Activated CD8-positive, alpha-beta T cell treated with anti-CD3 and anti-CD28 coated beads for 36 hours (primary cell): ENCODE measurements at regions not wholly inside any gene's neighbourhood (a gene's known extent, or its start where the extent isn't known, plus 50 kb on each side); places are given as distances from the start of the nearest gene placed in this dataset.

Experiments
- ATAC-seq: fragments of 200-7000 bp; cut with Tn5 transposase; one replicate; pipeline ENCODE4 v1.10.0; 2021; ENCODE audit warnings: mild to moderate bottlenecking, moderate library complexity
- CTCF ChIA-PET: fragments of 350-600 bp; sonication (Branson Sonifier 250); formaldehyde crosslinking; loops from one replicate; lab custom pipeline; 2021; ENCODE audit warnings: antibody characterized with exemption; lab: Charles Lee
- POLR2A ChIA-PET: fragments of 350-600 bp; sonication (Branson Sonifier 250); formaldehyde crosslinking; loops from one replicate; lab custom pipeline; 2021; ENCODE audit warnings: antibody characterized with exemption; lab: Charles Lee
- DNase-seq: peaks from one replicate; pipeline ENCODE4 v3.0.0-alpha.2; 2020
- H3K27ac Mint-ChIP-seq: one replicate; pipeline ENCODE4 v1.8.0; 2021; ENCODE audit warnings: mild to moderate bottlenecking, mixed read lengths
- H3K27me3 Mint-ChIP-seq: one replicate; pipeline ENCODE4 v1.8.0; 2021; ENCODE audit warnings: mixed read lengths
- H3K36me3 Mint-ChIP-seq: one replicate; pipeline ENCODE4 v1.8.0; 2021; ENCODE audit warnings: low read depth, mixed read lengths
- H3K4me1 Mint-ChIP-seq: one replicate; pipeline ENCODE4 v1.8.0; 2021; ENCODE audit warnings: low read depth, mixed read lengths
- H3K4me3 Mint-ChIP-seq: one replicate; pipeline ENCODE4 v1.8.0; 2021; ENCODE audit warnings: mild to moderate bottlenecking, moderate library complexity, mixed read lengths
- H3K9me3 Mint-ChIP-seq: one replicate; pipeline ENCODE4 v1.8.0; 2021; ENCODE audit warnings: mixed read lengths
- intact Hi-C: fragments of 100-400 bp; cut with micrococcal nuclease; formaldehyde crosslinking; loops from one replicate; pipeline ENCODE4 v1.10.0; 2022
- TF ChIP-seq, protein P1 (sequence below): fragments of 200-600 bp; IDR thresholded peaks from one replicate; pipeline ENCODE4 v1.8.0; 2022; ENCODE audit warnings: antibody characterized with exemption, mild to moderate bottlenecking

DNA sequence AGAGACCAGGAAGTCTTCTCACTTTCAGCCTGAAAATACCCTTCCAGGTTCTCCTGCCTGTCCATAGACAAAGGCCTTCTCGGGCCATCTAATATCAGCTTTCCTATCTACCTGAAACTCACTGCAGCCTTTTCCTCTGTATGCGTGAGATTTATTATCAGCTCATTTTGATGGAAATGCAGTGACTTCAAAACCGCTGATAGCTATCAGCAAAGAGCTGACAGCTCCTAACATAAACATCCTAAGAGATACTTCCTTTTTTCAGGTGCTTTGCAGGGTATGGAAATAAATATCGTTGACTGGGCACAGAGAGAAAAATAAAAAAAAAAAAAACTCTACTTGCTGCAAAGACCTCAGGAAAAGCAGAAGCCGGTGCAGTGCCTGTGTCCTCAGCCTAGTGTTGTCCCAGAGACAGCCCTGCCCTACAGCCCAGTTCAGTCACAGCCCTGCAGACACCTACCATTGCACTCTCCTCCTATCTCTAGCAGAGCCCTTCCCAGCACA lies 215.0 kb upstream of the EGLN3 start:
- POLR2A ChIA-PET: interaction anchor here (0.6 kb wide), 1 partner anchor 1529 kb away, joined by 3 read pairs; no protein-coding TSS in a partner anchor
- no peaks in the 10 kb centered on the region for H3K9me3 Mint-ChIP-seq
- no peak for DNase-seq
- intact Hi-C loops: no loop called here
- no peaks in the 10 kb centered on the region for H3K36me3 Mint-ChIP-seq
- H3K27ac Mint-ChIP-seq: no peak overlapping the region
- ATAC-seq: no peak
- peaks cover 5% of the 10 kb centered on the region for H3K27me3 Mint-ChIP-seq
- H3K4me3 Mint-ChIP-seq: no peak overlapping the region
- no peaks in the 10 kb centered on the region for H3K4me1 Mint-ChIP-seq
- CTCF ChIA-PET: no interaction called here
- TF ChIP-seq, protein P1, sequence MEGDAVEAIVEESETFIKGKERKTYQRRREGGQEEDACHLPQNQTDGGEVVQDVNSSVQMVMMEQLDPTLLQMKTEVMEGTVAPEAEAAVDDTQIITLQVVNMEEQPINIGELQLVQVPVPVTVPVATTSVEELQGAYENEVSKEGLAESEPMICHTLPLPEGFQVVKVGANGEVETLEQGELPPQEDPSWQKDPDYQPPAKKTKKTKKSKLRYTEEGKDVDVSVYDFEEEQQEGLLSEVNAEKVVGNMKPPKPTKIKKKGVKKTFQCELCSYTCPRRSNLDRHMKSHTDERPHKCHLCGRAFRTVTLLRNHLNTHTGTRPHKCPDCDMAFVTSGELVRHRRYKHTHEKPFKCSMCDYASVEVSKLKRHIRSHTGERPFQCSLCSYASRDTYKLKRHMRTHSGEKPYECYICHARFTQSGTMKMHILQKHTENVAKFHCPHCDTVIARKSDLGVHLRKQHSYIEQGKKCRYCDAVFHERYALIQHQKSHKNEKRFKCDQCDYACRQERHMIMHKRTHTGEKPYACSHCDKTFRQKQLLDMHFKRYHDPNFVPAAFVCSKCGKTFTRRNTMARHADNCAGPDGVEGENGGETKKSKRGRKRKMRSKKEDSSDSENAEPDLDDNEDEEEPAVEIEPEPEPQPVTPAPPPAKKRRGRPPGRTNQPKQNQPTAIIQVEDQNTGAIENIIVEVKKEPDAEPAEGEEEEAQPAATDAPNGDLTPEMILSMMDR: no peak

DNA sequence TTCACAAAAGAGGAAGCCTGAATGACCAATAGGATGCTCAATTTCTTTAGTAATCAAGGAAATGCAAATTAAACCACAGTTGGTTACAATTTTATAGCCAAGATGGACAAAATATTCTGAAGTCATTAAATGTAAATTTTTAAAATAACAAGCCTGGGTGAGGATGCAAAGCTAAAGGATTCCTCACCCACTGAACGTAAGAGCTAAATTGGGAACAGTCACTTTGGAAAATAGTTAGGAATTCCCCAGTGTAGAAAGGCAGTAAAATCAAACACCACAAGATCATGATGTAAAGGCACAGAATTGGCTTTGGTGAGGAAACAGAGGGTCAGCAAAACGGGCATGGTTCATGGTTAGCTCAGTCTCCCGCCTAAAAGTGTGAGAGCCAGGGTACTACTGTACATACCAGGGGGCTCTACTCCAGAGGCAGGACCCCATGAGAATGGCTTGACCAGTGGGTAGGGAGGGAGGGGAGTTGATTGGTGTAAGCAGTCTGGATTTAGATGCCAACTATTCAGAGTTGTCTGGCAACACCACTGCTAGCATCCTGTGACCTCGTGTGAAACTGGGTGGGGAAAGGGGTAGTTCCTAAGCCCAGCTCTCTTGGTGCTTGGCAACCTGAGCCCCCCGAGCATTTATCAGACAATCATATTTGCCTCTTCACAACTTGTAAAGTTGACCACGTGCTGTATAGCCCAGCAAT lies 213.4 kb upstream of the EGLN3 start:
- H3K9me3 Mint-ChIP-seq: no peaks in the 10 kb centered on the region
- H3K27ac Mint-ChIP-seq: no peak overlapping the region
- ChIA-PET CTCF (no interaction called here), POLR2A (no interaction called here)
- intact Hi-C loops: no loop called here
- DNase-seq (no peak), ATAC-seq (no peak)
- H3K27me3 Mint-ChIP-seq: peaks cover 5% of the 10 kb centered on the region
- no peak overlapping the region for H3K4me3 Mint-ChIP-seq
- TF ChIP-seq, protein P1: no peak
- no peaks in the 10 kb centered on the region for H3K4me1 Mint-ChIP-seq
- no peaks in the 10 kb centered on the region for H3K36me3 Mint-ChIP-seq

- H3K4me1 Mint-ChIP-seq: no peaks in the 10 kb centered on the region
- peaks cover 5% of the 10 kb centered on the region for H3K27me3 Mint-ChIP-seq
- intact Hi-C loops: no loop called here
- DNase-seq (no peak), ATAC-seq (no peak)
- H3K9me3 Mint-ChIP-seq: no peaks in the 10 kb centered on the region
- no peak overlapping the region for H3K27ac Mint-ChIP-seq
- no peaks in the 10 kb centered on the region for H3K36me3 Mint-ChIP-seq
- TF ChIP-seq, protein P1: no peak
- CTCF ChIA-PET: no interaction called here
- H3K4me3 Mint-ChIP-seq: no peak overlapping the region
- POLR2A ChIA-PET: no interaction called here
These were observed 210.6 kb upstream of the EGLN3 start for GRCh38 chr14:34161351-34162082.

DNA sequence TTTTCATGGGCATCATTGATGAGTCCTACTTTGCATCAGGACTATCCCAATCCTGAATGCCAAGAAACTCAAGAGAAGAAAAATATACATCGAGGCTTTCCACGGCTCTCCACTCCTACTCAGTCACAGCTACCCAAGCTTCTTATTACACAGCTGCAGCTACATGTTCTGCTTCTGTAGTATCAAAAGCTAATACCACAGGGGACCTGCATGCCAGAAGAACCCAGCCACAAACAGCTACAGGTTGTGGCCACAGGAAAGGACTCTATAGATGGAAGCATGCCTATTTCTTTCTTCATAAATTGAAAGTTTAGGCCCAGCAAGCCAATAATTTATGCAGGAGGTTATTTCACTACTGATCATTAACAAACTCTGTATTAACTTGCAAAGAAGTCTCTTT lies 209.7 kb upstream of the EGLN3 start:
- peaks cover 2% of the 10 kb centered on the region for H3K27me3 Mint-ChIP-seq
- ATAC-seq (no peak), DNase-seq (no peak)
- H3K9me3 Mint-ChIP-seq: no peaks in the 10 kb centered on the region
- TF ChIP-seq, protein P1: no peak
- ChIA-PET POLR2A (interaction anchor here (0.6 kb wide), 1 partner anchor 289 kb away, joined by 3 read pairs; no protein-coding TSS in a partner anchor), CTCF (no interaction called here)
- no peak overlapping the region for H3K27ac Mint-ChIP-seq
- H3K4me1 Mint-ChIP-seq: no peaks in the 10 kb centered on the region
- intact Hi-C loops: no loop called here
- H3K36me3 Mint-ChIP-seq: no peaks in the 10 kb centered on the region
- no peak overlapping the region for H3K4me3 Mint-ChIP-seq

DNA sequence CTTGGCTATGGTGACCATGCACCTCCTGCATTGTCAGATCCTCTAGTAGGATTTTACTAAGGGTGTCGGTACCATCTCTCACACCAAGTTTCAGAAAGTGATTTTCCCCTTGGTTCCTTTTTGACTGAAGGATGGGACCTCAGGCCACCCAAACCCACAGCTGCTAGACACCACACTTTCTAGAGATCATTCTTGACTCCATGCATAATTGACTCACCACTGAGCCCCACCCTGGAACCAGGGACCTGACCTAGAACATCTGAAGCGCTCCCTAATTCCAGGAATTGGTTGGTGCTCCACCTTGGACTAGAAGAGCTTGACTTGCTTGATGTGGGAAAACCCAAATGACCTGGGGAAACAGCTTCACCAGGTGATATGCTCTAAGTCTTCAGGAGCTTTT lies 206.8 kb upstream of the EGLN3 start:
- H3K9me3 Mint-ChIP-seq: no peaks in the 10 kb centered on the region
- no peak for ATAC-seq
- no peak overlapping the region for H3K27ac Mint-ChIP-seq
- ChIA-PET CTCF (no interaction called here), POLR2A (no interaction called here)
- no peaks in the 10 kb centered on the region for H3K4me1 Mint-ChIP-seq
- TF ChIP-seq, protein P1: no peak
- no peaks in the 10 kb centered on the region for H3K36me3 Mint-ChIP-seq
- H3K27me3 Mint-ChIP-seq: no peaks in the 10 kb centered on the region
- intact Hi-C loops: no loop called here
- no peak for DNase-seq
- H3K4me3 Mint-ChIP-seq: no peak overlapping the region
